ENCODE measurements at regions not wholly inside any gene's neighbourhood (a gene's known extent, or its start where the extent isn't known, plus 50 kb on each side); places are given as distances from the start of the nearest gene placed in this dataset.
"Not testable (repeated sequence)": the region's sequence is repeated elsewhere in the genome, so short reads cannot be mapped to it uniquely, and the experiment has no call there.

DNA sequence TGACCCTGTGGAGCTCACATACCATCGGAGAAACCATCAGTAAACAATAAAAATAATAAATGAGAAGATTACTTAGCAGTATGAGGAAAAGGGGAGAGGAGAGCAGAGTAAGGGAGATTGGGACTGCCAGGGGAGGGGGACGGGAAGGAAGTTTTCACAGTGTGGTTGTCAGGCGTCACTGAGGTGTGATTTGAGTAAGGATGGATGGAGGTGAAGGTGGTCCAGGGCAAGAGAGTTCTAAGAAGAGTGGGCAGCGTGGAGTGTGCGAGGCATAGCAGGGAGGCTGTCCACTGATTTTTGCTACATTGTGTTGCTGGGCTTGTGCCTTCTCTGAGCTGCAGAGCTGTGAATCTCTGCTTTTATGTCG lies 119.1 kb downstream of the HPGD start:
- intact Hi-C loops (cut with DNase I), result no loop called here
- 37% methylated on average over 3 of the region's 6 CpGs for WGBS (ENCODE audit: insufficient coverage, low coverage, low lambda C conversion rate, missing lambda C conversion rate)
- no peak for ATAC-seq
- DNase-seq, result no peak
- no peaks in the 10 kb centered on the region for H3K4me1 ChIP-seq
- no peaks in the 10 kb centered on the region for H3K36me3 ChIP-seq
- H3K27ac ChIP-seq, result no peak overlapping the region
- H3K9me3 ChIP-seq, result no peaks in the 10 kb centered on the region
- H3K27me3 ChIP-seq, result no peaks in the 10 kb centered on the region
- H3K4me3 ChIP-seq, result no peak overlapping the region
- TF ChIP-seq, protein P1, sequence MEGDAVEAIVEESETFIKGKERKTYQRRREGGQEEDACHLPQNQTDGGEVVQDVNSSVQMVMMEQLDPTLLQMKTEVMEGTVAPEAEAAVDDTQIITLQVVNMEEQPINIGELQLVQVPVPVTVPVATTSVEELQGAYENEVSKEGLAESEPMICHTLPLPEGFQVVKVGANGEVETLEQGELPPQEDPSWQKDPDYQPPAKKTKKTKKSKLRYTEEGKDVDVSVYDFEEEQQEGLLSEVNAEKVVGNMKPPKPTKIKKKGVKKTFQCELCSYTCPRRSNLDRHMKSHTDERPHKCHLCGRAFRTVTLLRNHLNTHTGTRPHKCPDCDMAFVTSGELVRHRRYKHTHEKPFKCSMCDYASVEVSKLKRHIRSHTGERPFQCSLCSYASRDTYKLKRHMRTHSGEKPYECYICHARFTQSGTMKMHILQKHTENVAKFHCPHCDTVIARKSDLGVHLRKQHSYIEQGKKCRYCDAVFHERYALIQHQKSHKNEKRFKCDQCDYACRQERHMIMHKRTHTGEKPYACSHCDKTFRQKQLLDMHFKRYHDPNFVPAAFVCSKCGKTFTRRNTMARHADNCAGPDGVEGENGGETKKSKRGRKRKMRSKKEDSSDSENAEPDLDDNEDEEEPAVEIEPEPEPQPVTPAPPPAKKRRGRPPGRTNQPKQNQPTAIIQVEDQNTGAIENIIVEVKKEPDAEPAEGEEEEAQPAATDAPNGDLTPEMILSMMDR (IDR thresholded peaks at IDR 0.05), result no peak
- TF ChIP-seq POLR2A (IDR thresholded peaks at IDR 0.05), result no peak

- TF ChIP-seq, protein P1 (IDR thresholded peaks at IDR 0.05), result no peak
- TF ChIP-seq POLR2A (IDR thresholded peaks at IDR 0.05), result no peak
- Histone ChIP-seq H3K4me3 (no peak overlapping the region), H3K36me3 (no peaks in the 10 kb centered on the region), H3K9me3 (no peaks in the 10 kb centered on the region), H3K4me1 (no peaks in the 10 kb centered on the region), H3K27me3 (no peaks in the 10 kb centered on the region), H3K27ac (no peak overlapping the region)
- no peak for ATAC-seq
- 27% methylated on average over 3 of the region's 3 CpGs for WGBS (ENCODE audit: insufficient coverage, low coverage, low lambda C conversion rate, missing lambda C conversion rate)
- DNase-seq, result no peak
- intact Hi-C loops (cut with DNase I), result no loop called here
Observed at GRCh38 chr4:174402470-174403176, 118.9 kb downstream of the CEP44 start.

DNA sequence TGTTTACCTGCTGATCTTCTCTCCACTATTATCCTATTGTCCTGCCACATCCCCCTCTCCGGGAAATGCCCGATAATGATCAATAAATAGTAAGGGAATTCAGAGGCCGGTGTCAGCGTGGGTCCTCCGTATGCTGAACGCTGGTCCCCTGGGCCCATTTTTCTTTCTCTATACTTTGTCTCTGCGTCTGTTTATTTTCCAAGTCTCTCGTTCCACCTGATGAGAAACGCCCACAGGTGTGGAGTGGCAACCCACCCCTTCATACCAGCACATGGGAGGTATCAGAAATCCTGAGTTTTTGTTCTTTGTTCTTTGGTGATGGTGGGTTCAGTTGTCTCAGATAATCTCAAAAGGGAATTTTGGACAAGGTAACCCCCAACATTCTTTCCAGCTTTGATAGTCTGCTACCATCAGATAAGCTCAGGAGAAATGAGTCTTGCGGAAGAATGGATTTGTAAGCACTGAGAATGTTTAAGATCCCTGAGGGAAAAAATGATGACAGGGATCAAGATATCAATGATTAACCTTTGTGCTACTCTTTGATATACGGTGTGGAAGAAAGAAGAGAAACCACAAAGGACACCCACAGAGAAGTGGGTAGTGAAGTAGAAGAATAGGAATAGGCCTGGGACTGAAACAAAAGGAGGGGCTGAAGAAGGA lies 117.9 kb downstream of the CEP44 start:
- H3K27ac ChIP-seq, result no peak overlapping the region
- H3K27me3 ChIP-seq, result no peaks in the 10 kb centered on the region
- no peaks in the 10 kb centered on the region for H3K4me1 ChIP-seq
- 48% methylated on average over 11 of the region's 11 CpGs for WGBS (ENCODE audit: insufficient coverage, low coverage, low lambda C conversion rate, missing lambda C conversion rate)
- no peaks in the 10 kb centered on the region for H3K9me3 ChIP-seq
- ATAC-seq (no peak), DNase-seq (no peak)
- intact Hi-C loops (cut with DNase I), result no loop called here
- no peak for TF ChIP-seq POLR2A (IDR thresholded peaks at IDR 0.05)
- TF ChIP-seq, protein P1 (IDR thresholded peaks at IDR 0.05), result no peak
- H3K36me3 ChIP-seq, result no peaks in the 10 kb centered on the region
- H3K4me3 ChIP-seq, result no peak overlapping the region

- 57% methylated on average over 8 of the region's 8 CpGs for WGBS (ENCODE audit: insufficient coverage, low coverage, low lambda C conversion rate, missing lambda C conversion rate)
- H3K4me1 ChIP-seq; H3K36me3 ChIP-seq; DNase-seq; ATAC-seq; H3K9me3 ChIP-seq; H3K27me3 ChIP-seq; intact Hi-C loops (cut with DNase I); H3K27ac ChIP-seq; H3K4me3 ChIP-seq: not testable (repeated sequence)
Observed at GRCh38 chr4:174400603-174401302, 117.0 kb downstream of the CEP44 start.

GRCh38 chr4:174398728-174399127 lies 115.0 kb downstream of the CEP44 start:
- Histone ChIP-seq H3K9me3 (no peaks in the 10 kb centered on the region), H3K4me3 (no peak overlapping the region), H3K4me1 (no peaks in the 10 kb centered on the region), H3K27ac (no peak overlapping the region), H3K36me3 (no peaks in the 10 kb centered on the region), H3K27me3 (no peaks in the 10 kb centered on the region)
- DNase-seq, result no peak
- intact Hi-C loops (cut with DNase I), result no loop called here
- ATAC-seq, result no peak
- TF ChIP-seq, protein P1 (IDR thresholded peaks at IDR 0.05), result no peak
- no peak for TF ChIP-seq POLR2A (IDR thresholded peaks at IDR 0.05)
- WGBS (ENCODE audit: insufficient coverage, low coverage, low lambda C conversion rate, missing lambda C conversion rate), result 73% methylated on average over 2 of the region's 2 CpGs

Measured in right lobe of liver (tissue), 6 donors.